UCSD-AML1 (cell line): ENCODE measurements at regions not wholly inside any gene's neighbourhood (a gene's known extent, or its start where the extent isn't known, plus 50 kb on each side); places are given as distances from the start of the nearest gene placed in this dataset.

ENCODE experiments used
- DNase-seq: peaks from one replicate; lab custom pipeline; 2025; ENCODE audit not compliant: unreplicated experiment; lab: John Stamatoyannopoulos, UW

- no peak for DNase-seq
Measured at GRCh38 chr20:60543598-60543997, 585.4 kb downstream of the CDH26 start.

- DNase-seq = no peak
Measured at GRCh38 chr20:60553095-60553494, 594.9 kb downstream of the CDH26 start.

GRCh38 chr20:60558486-60558885 lies 600.3 kb downstream of the CDH26 start:
- no peak for DNase-seq

GRCh38 chr20:60559462-60559861 lies 601.2 kb downstream of the CDH26 start:
- DNase-seq = no peak

GRCh38 chr20:60561052-60561451 lies 602.8 kb downstream of the CDH26 start:
- no peak for DNase-seq

- DNase-seq = no peak
Measured at GRCh38 chr20:60565083-60565482, 606.9 kb downstream of the CDH26 start.

- no peak for DNase-seq
Measured at GRCh38 chr20:60565551-60565950, 607.3 kb downstream of the CDH26 start.

GRCh38 chr20:60569116-60569515 lies 610.9 kb downstream of the CDH26 start:
- no peak for DNase-seq

GRCh38 chr20:60570481-60571277 lies 612.5 kb downstream of the CDH26 start:
- DNase-seq = no peak

- no peak for DNase-seq
Measured at GRCh38 chr20:60573003-60573680, 614.9 kb downstream of the CDH26 start.

GRCh38 chr20:60576236-60576635 lies 618.0 kb downstream of the CDH26 start:
- no peak for DNase-seq

GRCh38 chr20:60579941-60580515 lies 621.8 kb downstream of the CDH26 start:
- no peak for DNase-seq

GRCh38 chr20:60581606-60582115 lies 623.4 kb downstream of the CDH26 start:
- no peak for DNase-seq

- DNase-seq = no peak
Measured at GRCh38 chr20:60583741-60584140, 625.5 kb downstream of the CDH26 start.

- DNase-seq = no peak
Measured at GRCh38 chr20:60584221-60584620, 626.0 kb downstream of the CDH26 start.

GRCh38 chr20:60585651-60586050 lies 627.4 kb downstream of the CDH26 start:
- no peak for DNase-seq

GRCh38 chr20:60586269-60587050 lies 628.2 kb downstream of the CDH26 start:
- DNase-seq = no peak

GRCh38 chr20:60587986-60588385 lies 629.8 kb downstream of the CDH26 start:
- no peak for DNase-seq

- no peak for DNase-seq
Measured at GRCh38 chr20:60589623-60590022, 631.4 kb downstream of the CDH26 start.

- DNase-seq = no peak
Measured at GRCh38 chr20:60591172-60591799, 633.1 kb downstream of the CDH26 start.

- no peak for DNase-seq
Measured at GRCh38 chr20:60598528-60598927, 640.3 kb downstream of the CDH26 start.
